IPS-20b (cell line): ENCODE measurements at regions not wholly inside any gene's neighbourhood (a gene's known extent, or its start where the extent isn't known, plus 50 kb on each side); places are given as distances from the start of the nearest gene placed in this dataset.
A peak's percentile ranks its signal among the peaks of the same experiment; 100 is the strongest.
"Not testable (repeated sequence)": the region's sequence is repeated elsewhere in the genome, so short reads cannot be mapped to it uniquely, and the experiment has no call there.

Experiments used
- H3K27ac ChIP-seq: one replicate; pipeline ENCODE4 v1.5.1; 2013; ENCODE audit warnings: low read length
- H3K27me3 ChIP-seq: 2 replicates; pipeline ENCODE4 v1.6.1; 2013; ENCODE audit warnings: mild to moderate bottlenecking, low read length, inconsistent platforms; ENCODE audit not compliant: insufficient read depth
- H3K36me3 ChIP-seq: 2 replicates; pipeline ENCODE4 v1.6.1; 2013; ENCODE audit warnings: low read depth, mild to moderate bottlenecking, inconsistent platforms, low read length, moderate library complexity; ENCODE audit not compliant: insufficient read depth
- H3K4me1 ChIP-seq: 2 replicates; pipeline ENCODE4 v1.6.1; 2013; ENCODE audit warnings: mild to moderate bottlenecking, control low read depth, inconsistent platforms, low read length, moderate library complexity; ENCODE audit not compliant: insufficient read depth
- H3K4me3 ChIP-seq: 2 replicates; pipeline ENCODE4 v1.5.1; 2013; ENCODE audit warnings: mild to moderate bottlenecking, low read length, inconsistent platforms
- H3K9ac ChIP-seq: 2 replicates; pipeline ENCODE4 v1.6.1; 2013; ENCODE audit warnings: low read depth, mild to moderate bottlenecking, inconsistent platforms, low read length, moderate library complexity
- H3K9me3 ChIP-seq: 2 replicates; pipeline ENCODE4 v1.6.1; 2013; ENCODE audit warnings: mild to moderate bottlenecking, low read depth, low read length, inconsistent platforms; ENCODE audit not compliant: insufficient read depth

DNA sequence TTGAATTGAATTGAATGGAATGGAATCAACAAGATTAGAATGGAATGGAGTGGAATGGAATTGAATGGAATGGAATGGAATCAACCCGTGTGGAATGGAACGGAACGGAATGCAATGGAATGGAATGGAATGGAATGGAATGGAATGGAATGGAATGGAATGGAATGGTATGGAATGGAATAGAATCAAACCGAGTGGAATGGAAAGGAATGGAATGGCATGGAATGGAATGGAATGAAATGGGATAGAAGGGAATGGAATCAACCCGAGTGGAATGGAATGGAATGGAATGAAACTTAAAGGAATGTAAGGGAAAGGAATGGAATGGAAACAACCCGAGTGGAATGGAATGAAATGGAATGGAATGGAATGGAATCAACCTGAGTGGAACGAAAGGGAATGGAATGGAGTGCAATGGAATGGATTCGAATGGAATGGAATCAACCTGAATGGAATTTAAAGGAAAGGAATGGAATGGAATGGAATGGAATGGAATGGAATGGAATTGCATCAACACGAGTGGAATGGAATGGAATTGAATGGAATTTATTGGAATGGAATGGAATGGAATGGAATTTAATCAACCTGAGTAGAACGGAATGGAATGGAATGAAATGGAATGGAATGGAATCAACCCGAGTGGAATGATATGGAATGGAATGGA is 1146.6 kb downstream of the RPIA start:
- Histone ChIP-seq H3K36me3 (no peaks in the 10 kb centered on the region), H3K27ac (no peak overlapping the region), H3K4me1 (no peaks in the 10 kb centered on the region), H3K9ac (no peak overlapping the region), H3K27me3 (no peaks in the 10 kb centered on the region), H3K9me3 (no peaks in the 10 kb centered on the region; the same call in 1 of the 2 replicates), H3K4me3 (no peak overlapping the region; the same call in 1 of the 2 replicates)

DNA sequence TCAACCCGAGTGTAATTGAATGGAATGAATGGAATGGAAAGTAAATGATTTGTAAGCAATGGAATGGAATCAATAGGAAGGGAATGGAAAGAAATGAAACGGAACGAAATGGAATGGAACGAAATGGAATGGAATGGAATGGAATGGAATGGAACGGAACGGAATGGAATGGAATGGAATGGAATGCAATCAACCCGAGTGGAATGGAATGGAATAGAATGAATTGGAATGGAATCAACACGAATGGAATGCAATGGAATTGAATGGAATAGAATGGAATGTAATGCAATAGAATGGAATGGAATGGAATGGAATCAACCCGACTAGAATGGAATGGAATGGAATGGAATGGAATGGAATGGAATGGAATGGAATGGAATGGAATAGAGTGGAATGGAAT is 1148.7 kb downstream of the RPIA start:
- not testable (repeated sequence) for H3K36me3 ChIP-seq, H3K27ac ChIP-seq, H3K27me3 ChIP-seq, H3K4me1 ChIP-seq, H3K9ac ChIP-seq
- H3K4me3 ChIP-seq = peak overlapping the region; percentile 2; the same call in 1 of the 2 replicates
- peaks cover 18% of the 10 kb centered on the region for H3K9me3 ChIP-seq

DNA sequence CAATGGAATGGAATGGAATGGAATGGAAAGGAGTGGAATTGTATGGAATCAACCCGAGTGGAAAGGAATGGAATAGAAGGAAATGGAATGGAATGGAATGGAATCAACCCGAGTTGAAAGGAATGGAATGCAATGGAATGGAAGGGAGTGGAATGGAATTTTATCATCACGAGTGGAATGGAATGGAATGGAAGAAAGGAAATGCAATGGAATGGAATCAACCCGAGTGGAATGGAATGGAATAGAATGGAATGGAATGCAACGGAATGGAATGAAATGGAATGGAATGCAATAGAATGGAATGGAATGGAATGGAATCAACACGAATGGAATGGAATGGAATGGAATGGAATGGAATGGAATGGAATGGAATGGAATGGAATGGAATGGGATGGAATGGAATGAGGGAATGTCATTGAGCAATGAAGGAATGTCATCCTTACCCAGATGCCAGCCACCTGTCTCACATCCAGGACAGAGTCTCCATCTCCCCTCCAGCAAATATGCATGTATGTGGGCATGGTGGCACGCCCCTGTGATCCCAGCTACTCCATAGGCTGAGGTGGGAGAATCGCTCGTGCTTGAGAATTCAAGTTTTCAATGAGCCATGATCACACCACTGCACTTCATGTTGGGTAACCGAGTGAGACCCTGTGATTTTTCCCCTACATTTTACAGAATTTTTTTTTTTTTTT is 1149.5 kb downstream of the RPIA start:
- not testable (repeated sequence) for H3K27me3 ChIP-seq, H3K36me3 ChIP-seq, H3K4me1 ChIP-seq, H3K9ac ChIP-seq, H3K27ac ChIP-seq
- H3K4me3 ChIP-seq = 0 out of 2 replicates have a peak overlapping the region, but pooled peaks have one; percentile 1
- H3K9me3 ChIP-seq = peaks cover 26% of the 10 kb centered on the region

DNA sequence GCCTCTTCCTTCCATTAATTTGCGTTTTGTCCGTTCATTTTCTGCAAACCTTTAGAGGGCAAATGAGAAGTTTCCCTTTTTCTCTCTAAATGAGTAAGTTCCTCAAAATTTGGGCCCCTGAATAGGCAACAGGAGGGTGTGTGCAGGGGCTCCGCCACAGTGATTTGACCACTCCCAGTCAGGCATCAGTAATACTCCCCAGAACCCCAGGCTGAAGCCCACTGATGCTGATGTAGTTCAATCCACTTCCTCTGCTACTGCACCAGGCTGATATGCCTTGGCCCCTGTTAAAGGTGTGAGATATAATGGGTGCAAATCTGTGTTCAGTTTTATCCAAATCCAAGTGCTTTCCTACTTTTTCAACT is 1150.0 kb downstream of the RPIA start:
- H3K27me3 ChIP-seq = no peaks in the 10 kb centered on the region
- H3K9me3 ChIP-seq = peaks cover 31% of the 10 kb centered on the region
- no peak overlapping the region for H3K4me3 ChIP-seq
- no peaks in the 10 kb centered on the region for H3K36me3 ChIP-seq
- H3K27ac ChIP-seq = no peak overlapping the region
- H3K4me1 ChIP-seq = no peaks in the 10 kb centered on the region
- no peak overlapping the region for H3K9ac ChIP-seq

DNA sequence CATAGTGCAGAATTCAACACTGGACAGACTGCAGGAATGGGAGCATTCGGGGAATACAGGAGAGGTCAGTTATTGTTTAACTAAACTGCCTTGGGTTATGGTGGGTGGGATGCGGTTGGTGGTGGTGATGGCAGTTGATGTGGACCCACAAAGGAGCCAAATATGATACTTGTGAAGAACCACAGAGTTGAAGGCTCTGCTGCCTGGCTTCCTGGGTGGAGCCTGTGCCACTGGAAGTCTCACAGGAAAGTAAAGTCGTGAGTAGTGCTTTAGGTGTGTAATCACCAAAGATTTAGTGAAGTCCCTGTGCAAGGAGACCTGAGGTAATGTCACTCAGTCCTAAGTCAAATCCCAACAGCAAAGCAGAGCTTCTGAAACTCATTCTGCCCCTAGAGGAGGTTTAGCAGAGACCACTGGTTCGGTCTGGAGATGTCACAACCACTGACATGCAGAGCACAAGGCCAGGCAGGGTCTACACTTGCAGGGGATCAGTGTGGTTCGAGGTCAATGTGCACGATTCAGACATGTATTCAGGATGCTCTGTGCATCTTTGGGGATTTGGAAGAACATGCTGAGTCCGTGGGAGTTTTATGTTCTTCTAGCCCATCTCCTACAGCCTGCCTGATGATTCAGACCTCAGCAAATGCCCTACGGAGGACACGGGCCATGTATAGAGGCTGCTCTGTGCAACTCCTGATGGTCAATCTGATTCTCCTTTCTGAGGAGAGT is 1150.9 kb downstream of the RPIA start:
- H3K9me3 ChIP-seq = peaks cover 38% of the 10 kb centered on the region
- H3K4me1 ChIP-seq = no peaks in the 10 kb centered on the region
- no peaks in the 10 kb centered on the region for H3K27me3 ChIP-seq
- no peaks in the 10 kb centered on the region for H3K36me3 ChIP-seq
- no peak overlapping the region for H3K27ac ChIP-seq
- no peak overlapping the region for H3K9ac ChIP-seq
- H3K4me3 ChIP-seq = no peak overlapping the region

DNA sequence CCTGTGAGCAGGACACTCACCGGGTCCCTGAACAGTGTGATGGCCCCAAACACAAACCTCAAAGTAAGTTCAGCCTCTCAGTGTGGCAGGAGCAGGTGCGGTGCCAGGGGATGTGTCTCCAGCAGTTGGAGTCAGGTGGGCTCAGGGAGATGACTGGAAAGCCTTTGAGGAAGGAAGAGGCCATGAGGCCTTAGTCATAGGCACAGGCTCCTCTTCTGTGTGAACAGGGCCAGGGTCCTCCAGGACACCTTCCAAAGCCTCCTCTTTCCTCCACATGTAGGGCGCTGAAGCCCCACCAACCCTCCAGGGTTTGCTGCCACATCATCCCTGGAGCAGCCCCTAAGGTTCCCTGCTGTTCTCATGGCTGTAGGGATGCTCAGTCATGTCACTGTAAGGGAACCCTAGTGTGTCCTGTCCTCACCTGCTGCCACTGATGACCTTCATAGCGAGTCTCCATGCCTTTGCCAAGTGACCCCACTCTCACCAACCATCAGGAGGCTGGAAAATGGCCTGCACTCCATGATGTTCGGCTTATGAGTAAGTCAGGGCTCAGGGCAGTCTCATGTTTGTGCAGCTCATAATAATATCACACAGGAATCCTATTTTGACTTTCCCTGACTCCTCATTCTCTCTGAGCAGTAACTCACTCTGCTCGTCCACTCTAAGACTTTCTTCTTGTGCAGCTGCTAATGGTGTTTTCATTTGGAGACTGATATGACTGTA is 1152.9 kb downstream of the RPIA start:
- Histone ChIP-seq H3K4me3 (no peak overlapping the region), H3K27ac (no peak overlapping the region), H3K4me1 (no peaks in the 10 kb centered on the region), H3K9ac (no peak overlapping the region), H3K9me3 (peaks cover 58% of the 10 kb centered on the region), H3K36me3 (no peaks in the 10 kb centered on the region), H3K27me3 (no peaks in the 10 kb centered on the region)

DNA sequence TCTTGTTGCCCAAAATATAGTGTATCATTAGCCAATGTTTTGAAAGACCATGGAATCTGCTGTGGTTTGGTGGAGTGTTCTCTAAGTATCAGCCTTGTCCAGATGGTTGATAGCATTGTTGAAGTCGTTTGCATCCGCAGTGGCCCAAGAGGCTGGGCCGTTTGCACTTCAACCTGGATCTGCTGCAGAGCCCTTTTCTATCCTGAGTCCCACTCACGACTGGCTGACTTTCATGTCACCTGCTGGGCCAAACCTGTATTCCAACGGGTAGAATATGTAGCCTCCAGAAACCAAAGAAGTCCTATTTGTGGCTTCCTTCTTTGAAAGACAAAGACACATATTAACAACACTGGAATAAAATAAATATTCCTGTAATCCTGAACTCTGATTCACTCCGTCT is 1154.1 kb downstream of the RPIA start:
- Histone ChIP-seq H3K27me3 (no peaks in the 10 kb centered on the region), H3K27ac (no peak overlapping the region), H3K36me3 (no peaks in the 10 kb centered on the region), H3K4me1 (no peaks in the 10 kb centered on the region), H3K9ac (no peak overlapping the region), H3K9me3 (peaks cover 62% of the 10 kb centered on the region), H3K4me3 (no peak overlapping the region)

DNA sequence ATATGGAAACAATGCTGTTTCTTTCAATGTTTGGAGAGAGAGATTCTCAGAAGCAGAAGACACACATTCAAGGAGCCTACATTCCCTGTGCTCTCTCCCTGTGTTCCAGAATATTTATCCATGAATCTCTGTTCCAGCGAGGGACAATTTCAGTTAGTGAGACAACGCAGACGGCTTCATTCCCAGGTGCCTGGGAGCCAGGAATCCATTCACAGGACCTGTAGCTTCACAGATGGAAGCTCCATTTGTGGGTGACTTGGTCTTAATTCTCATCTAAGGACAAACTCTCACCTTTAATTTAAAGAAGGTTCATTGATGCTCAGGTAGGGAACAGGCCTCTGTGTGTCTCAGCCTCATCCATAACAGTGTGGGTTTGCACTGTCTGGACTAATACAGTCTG is 1156.6 kb downstream of the RPIA start:
- Histone ChIP-seq H3K9ac (no peak overlapping the region), H3K36me3 (no peaks in the 10 kb centered on the region), H3K9me3 (peaks cover 62% of the 10 kb centered on the region), H3K27me3 (no peaks in the 10 kb centered on the region), H3K4me3 (no peak overlapping the region), H3K27ac (no peak overlapping the region), H3K4me1 (no peaks in the 10 kb centered on the region)

DNA sequence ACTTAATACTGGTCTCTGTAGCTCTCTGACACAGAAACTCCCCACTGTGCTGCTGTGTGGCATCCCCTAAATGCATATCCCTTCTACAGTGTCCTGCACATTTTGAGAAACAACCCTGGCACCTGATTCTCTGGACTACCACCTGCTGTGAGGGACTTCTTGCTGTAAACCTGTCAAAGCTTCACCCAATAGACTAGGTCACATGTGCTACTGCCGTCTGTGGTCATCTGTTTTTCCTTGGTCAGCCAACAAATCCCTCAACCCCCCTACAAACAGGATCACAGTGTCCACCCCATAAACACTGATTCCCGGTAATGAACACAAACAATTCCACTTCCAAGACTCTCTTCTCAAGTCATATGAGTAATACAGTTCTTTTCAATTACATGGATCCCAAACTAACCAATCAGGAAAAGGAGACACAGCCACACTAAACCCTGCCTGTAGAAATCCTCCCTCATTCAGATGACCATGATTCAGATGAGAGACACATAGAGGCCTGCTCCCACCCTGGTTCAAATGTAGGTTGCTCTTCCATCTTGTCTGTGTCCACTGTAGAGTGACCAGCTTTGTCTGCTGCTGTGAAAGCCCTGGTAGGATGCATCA is 1157.4 kb downstream of the RPIA start:
- no peak overlapping the region for H3K9ac ChIP-seq
- H3K36me3 ChIP-seq = no peaks in the 10 kb centered on the region
- no peaks in the 10 kb centered on the region for H3K27me3 ChIP-seq
- H3K27ac ChIP-seq = no peak overlapping the region
- H3K9me3 ChIP-seq = peaks cover 56% of the 10 kb centered on the region
- no peak overlapping the region for H3K4me3 ChIP-seq
- no peaks in the 10 kb centered on the region for H3K4me1 ChIP-seq

DNA sequence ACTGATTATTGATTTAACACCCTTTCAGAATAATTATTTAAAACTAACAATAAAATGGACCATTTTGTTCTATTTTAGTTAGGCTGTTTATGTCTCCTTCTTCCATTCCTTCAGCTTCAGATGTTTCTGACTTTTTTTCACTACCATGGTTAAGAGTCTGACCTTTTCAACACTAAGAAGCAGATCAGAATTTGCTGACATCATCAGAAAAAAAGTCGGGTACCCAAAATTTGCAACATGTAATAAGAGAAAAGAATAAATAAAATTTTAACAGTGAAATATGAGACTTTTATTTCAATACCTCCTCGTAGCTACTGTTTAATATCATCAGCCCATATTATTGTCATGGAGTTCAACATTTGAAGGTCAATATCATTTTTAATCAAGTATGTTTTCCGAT is 1158.3 kb downstream of the RPIA start:
- Histone ChIP-seq H3K36me3 (no peaks in the 10 kb centered on the region), H3K27me3 (no peaks in the 10 kb centered on the region), H3K4me1 (no peaks in the 10 kb centered on the region), H3K9me3 (peaks cover 47% of the 10 kb centered on the region), H3K27ac (no peak overlapping the region), H3K4me3 (no peak overlapping the region), H3K9ac (no peak overlapping the region)

DNA sequence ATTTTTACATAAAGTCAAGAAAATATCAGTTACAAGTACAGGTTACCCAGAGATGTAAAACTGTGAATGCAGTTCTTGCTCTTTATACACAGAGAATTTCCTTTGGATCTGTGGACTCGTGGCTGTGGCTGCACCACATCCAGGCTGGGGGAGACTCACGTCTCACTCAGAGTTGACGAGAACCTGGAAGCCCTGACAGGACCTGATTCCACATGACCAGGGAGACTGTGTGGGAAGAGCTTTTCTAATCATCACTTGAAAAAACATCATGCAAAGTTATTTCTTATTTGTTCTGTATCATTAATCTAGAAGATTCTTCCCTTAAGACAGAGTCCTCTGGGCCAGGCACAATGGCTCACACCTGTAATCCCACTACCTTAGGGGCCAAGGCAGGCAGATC is 1159.0 kb downstream of the RPIA start:
- Histone ChIP-seq H3K27ac (no peak overlapping the region), H3K36me3 (no peaks in the 10 kb centered on the region), H3K9me3 (peaks cover 40% of the 10 kb centered on the region; the same call in 1 of the 2 replicates), H3K4me3 (no peak overlapping the region), H3K4me1 (no peaks in the 10 kb centered on the region), H3K27me3 (no peaks in the 10 kb centered on the region), H3K9ac (no peak overlapping the region)
